A549 (cell line): ENCODE measurements at regions not wholly inside any gene's neighbourhood (a gene's known extent, or its start where the extent isn't known, plus 50 kb on each side); places are given as distances from the start of the nearest gene placed in this dataset.

Experiments used
- BHLHE40 ChIP-seq: IDR thresholded peaks from 2 replicates; pipeline ENCODE4 v1.6.1; 2012; ENCODE audit warnings: low read depth, low read length, inconsistent platforms
- CBX2 ChIP-seq: fragments of 200-600 bp; sonication (generic); IDR thresholded peaks from 2 replicates; pipeline ENCODE4 v1.6.1; 2016; ENCODE audit warnings: low read depth, mild to moderate bottlenecking, borderline replicate concordance
- CTCF ChIP-seq: fragments of >200 bp; sonication (Bioruptor Twin); formaldehyde crosslinking; IDR thresholded peaks from 3 replicates; pipeline ENCODE4 v1.5.1; 2016
- EP300 ChIP-seq, 2 experiments: fragments of >200 bp; sonication (Bioruptor Twin); formaldehyde crosslinking; IDR thresholded peaks; 2 replicates in 1 of 2; 3 replicates in 1 of 2; pipeline ENCODE4 v1.6.1; 2016 to 2017
- MAZ ChIP-seq: fragments of 150-350 bp; IDR thresholded peaks from 2 replicates; pipeline ENCODE4 v1.6.1; 2014; ENCODE audit warnings: antibody characterized with exemption, low read depth, low read length, borderline replicate concordance
- MYC ChIP-seq: IDR thresholded peaks from 2 replicates; pipeline ENCODE4 v1.6.1; 2012; ENCODE audit warnings: mild to moderate bottlenecking, inconsistent platforms, low read length, improper control_type of control experiment, borderline replicate concordance
- NFE2L2 ChIP-seq: fragments of 150-350 bp; conservative IDR thresholded peaks from 2 replicates; pipeline ENCODE4 v1.6.1; 2014; ENCODE audit warnings: low read length
- POLR2A ChIP-seq: IDR thresholded peaks from 2 replicates; pipeline ENCODE4 v1.6.1; 2012; ENCODE audit warnings: mild to moderate bottlenecking, low read length
- REST ChIP-seq: fragments of 200-600 bp; sonication (generic); IDR thresholded peaks from 2 replicates; pipeline ENCODE4 v1.6.1; 2016; ENCODE audit warnings: antibody characterized with exemption, mild to moderate bottlenecking, moderate library complexity
- RFX5 ChIP-seq: fragments of 450-650 bp; IDR thresholded peaks from 2 replicates; pipeline ENCODE4 v1.7.1; 2014; ENCODE audit warnings: antibody characterized with exemption, mild to moderate bottlenecking, moderate library complexity
- ZC3H11A ChIP-seq: fragments of 450-650 bp; IDR thresholded peaks from 2 replicates; pipeline ENCODE4 v1.6.1; 2014; ENCODE audit warnings: antibody characterized with exemption, mild to moderate bottlenecking
- ZFP36 ChIP-seq: fragments of 450-650 bp; IDR thresholded peaks from 2 replicates; pipeline ENCODE4 v1.6.1; 2014; ENCODE audit warnings: borderline replicate concordance; ENCODE audit not compliant: partially characterized antibody
- TF ChIP-seq, protein P1 (sequence below): fragments of 250-450 bp; sonication (Bioruptor Pico); IDR thresholded peaks from 2 replicates; pipeline ENCODE4 v1.5.0; 2020; ENCODE audit warnings: low read depth, mild to moderate bottlenecking, moderate library complexity

- TF ChIP-seq MYC (no peak), CTCF (no peak), BHLHE40 (no peak), EP300 (IDR thresholded peaks at IDR 0.05) (no peak), REST (no peak), RFX5 (no peak), ZFP36 (no peak), CBX2 (no peak), ZC3H11A (no peak), MAZ (no peak), NFE2L2 (no peak), POLR2A (no peak)
- TF ChIP-seq, protein P1, sequence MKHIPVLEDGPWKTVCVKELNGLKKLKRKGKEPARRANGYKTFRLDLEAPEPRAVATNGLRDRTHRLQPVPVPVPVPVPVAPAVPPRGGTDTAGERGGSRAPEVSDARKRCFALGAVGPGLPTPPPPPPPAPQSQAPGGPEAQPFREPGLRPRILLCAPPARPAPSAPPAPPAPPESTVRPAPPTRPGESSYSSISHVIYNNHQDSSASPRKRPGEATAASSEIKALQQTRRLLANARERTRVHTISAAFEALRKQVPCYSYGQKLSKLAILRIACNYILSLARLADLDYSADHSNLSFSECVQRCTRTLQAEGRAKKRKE (CRISPR knock-in tag): no peak
Observed at GRCh38 chr11:112663947-112664634, 297.1 kb upstream of the NCAM1 start.
